DMS 273 treated with DMSO at 0.1 percent for 48 hours (cell line): ENCODE measurements at regions not wholly inside any gene's neighbourhood (a gene's known extent, or its start where the extent isn't known, plus 50 kb on each side); places are given as distances from the start of the nearest gene placed in this dataset.

Experiments used
- DNase-seq: peaks from one replicate; lab custom pipeline; 2025; lab: John Stamatoyannopoulos, UW

DNA sequence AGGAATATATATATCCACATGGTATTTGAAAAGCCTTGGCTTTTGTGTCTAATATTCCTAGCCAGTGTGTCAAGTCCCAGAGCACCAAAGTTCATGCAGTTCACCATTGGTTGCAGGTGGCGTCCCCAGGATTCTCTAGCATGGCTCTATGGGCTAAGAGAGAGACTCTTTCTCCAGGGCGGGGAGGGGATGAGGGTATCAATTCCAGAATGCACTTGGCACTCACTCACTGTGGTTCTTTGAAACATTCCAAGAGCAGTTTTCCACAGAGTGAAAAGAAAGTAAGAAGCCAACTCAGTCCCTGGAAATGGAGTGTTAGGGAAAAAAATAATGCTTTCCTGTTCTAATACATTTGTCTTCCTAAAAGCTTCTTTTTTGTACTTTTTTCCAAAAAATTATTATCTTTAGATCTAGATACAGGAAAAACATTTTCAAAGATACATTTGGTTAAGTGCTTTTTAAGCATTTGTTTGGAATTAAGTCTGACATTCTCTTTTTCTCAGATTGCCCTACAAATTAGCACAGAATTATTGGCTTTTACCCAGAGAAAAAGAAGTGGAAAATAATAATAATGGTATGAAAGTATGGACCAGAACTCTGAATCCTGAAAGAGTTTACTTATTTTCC, 239.9 kb downstream of the PAX3 start:
- no peak for DNase-seq

DNA sequence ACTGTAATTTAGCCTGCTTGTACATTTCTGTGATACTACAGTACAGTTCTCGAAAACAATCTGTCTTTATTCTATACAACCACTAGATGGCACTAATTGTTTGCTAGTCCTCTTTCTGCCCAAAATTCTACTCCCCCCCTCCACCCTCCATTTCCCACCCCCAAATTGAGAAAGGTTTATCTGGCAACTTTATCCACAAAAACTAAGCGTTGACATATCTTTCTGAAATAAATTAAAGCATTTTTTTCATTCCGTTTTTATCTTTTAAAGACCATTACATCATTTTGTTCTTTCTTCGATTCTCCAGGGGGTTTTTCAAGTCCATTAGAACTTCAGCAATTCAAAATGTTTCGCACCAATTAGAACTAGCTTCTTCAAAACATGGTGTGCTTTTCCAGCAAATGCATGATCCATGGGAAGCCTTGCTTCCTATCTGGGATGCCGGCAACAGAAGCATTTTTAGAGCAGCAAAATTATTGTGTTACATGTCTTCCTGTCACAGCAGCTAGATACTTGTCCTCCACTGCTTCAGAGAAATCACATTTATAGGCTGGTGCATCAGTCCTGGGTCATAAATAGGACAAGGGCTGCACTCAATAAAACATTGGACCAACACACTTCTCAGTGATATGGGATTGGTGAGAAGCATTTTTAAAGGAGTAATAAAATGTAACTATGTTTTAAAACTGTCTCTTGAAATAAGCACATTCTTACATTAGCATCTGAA, 241.3 kb downstream of the PAX3 start:
- DNase-seq: peak; percentile 34

DNA sequence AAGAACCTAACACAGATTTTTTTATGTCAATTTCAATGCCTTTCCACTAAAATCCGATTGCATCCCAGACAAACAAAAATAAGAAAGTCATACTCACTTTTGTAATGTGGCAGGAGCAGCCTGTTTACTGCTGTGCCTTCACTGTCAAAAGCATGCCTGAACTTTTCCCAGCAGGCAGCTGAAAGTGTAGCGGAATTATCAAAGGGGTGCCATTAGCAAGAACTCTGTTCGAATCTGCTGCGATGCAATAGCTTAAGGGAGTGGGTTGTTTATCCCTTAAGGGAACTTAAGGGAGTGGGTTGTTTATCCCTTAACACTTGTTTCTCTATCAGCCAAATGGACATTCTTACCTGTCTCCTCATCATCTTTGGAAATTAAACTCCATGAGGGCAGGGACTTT, 243.5 kb downstream of the PAX3 start:
- DNase-seq: no peak

DNA sequence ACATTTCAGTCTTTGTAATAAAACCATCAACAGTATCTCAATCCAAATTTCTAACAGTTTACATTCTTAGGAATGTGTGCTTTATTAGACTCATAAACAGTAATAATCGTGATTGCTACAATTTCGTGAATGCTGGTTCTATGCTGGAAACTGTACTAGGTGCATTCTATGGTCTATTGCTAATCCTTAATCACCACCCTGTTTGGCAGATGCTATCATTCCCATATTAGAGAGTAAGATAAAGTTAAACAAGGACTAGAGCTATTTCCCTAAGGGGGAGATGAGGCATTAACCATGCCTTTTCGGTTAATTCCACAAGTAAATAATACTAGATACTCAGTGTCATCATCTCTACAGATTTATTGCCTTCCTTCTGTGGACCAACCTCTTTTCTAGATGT, 244.0 kb downstream of the PAX3 start:
- DNase-seq: no peak

DNA sequence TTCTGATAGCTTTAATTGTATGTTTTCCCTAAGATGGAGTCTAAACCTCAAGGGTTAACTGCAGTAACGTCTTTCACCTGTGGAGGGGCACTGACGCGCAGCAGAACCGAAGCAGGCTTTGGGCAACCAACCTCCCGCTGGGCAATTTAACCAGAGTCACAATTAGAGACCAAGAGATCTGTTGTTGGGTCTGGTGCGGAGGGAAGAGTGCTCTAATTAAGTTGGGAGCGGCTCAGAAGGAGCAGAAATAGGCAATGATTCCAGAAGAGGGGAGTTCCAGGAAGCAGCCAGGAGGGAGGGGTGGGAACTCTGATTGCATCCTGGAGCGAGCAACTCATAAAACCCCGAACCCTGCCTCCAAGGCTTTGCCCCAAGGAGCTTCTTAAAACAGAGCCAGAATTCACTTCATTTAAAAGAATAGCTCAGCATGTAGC, 245.8 kb downstream of the PAX3 start:
- no peak for DNase-seq

DNA sequence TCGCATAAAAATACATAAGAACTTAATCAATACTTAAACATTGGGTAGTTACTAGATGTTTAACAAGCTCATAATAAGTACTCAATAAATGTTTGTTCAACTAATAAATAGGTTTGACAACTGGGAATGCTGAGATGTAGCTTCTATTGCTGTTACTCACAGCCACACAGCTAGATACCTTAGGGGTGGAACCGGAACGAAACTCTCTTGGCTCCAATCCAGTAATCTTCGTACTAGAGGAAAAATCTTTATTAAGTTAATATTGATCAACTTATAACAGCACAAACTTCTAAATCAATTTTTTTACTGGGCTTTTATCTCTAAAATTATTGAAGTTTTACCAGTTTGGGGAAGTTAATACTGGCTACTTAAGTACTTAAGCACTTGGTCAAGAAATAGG, 247.8 kb downstream of the PAX3 start:
- no peak for DNase-seq

DNA sequence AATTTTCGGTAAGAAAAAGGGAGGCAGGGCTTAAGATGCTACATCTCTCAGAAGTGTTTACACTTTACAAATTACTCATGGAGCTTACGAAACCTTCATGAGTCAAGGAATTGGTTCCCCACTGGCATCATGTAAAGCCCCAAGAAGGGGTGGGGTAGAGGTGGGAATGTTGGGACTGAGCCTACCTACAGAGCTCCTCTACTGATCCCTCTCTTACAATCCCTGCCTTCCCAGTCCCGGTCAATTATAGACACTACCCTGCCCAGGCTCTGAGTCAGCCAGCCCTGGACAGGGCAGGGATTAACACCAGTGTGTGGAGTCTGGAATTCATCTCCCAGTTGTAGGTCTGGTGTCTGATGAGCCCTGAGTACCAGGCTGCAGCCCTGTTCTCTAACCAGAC, 248.9 kb downstream of the PAX3 start:
- DNase-seq: no peak

DNA sequence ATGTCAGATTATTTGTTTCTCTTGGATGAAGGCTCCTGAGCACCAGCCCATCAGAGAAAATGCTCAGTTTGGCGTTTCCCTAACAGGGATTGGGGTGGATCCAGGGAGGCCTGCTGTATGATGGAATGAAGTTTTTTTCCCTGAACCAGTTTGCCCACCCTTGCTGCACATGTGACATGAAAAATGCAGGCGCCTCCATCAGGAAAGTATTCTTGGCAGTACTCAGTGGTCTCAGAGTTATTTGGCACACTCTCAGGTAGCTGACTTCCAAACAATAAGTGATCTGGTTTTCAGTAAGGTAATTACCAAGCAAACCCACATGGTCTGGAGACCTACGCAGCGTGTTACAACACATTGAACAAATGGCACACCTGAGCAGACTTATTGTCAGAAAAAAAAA, 254.9 kb downstream of the PAX3 start:
- no peak for DNase-seq

DNA sequence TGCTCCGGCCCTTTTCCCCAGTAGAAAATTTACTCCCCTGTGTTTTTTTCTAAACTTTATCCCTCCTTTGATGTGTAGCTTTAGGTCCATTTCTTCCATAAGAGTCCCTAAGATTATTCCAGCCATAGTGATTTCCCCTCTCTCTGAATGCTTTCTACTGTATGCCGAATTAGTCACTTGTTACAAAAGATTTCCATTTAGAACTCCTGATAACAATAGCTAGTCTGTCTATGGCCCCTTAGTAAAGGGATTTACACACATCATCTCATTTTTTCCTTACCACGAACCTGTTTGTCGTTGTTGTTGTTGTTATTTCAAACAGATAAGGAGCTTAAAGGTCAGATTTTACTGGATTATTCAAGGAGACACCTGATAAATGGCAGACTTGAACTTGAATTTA, 256.1 kb downstream of the PAX3 start:
- DNase-seq: no peak

DNA sequence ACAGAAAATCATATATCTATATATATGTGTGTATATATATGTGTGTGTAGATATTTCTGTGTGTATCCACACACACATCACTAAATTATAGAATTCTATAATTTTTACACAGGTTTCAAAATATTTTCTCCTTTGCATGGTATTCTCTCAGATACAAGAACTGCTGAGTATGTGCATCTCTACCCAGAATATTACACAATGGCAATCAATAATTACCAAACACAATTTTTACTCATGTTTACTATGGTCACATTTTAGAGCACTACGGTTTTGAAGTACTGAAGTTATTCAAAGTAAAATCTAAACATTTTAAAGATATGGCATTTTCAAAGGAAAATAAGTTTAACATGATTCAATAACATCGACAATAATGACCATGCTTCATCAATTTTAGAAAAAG, 258.5 kb downstream of the PAX3 start:
- DNase-seq: no peak

DNA sequence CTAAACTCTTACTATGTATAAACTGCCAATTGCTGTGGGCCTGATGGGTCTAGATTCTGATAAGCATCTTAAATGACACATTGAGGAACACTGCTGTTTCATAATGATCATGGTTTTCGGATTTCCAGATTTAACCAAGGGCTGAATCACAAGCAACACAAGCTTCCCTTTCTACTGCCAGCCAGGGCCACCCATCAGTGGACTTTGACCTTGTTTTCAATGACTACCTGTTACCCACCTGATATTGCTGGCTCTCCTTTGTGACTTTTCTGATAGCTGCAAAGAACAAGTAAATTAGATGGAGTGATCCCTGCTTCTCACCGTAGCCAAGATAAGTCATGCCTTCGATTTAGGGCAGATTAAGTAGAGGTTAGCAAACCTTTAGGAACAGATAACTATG, 259.0 kb downstream of the PAX3 start:
- no peak for DNase-seq

DNA sequence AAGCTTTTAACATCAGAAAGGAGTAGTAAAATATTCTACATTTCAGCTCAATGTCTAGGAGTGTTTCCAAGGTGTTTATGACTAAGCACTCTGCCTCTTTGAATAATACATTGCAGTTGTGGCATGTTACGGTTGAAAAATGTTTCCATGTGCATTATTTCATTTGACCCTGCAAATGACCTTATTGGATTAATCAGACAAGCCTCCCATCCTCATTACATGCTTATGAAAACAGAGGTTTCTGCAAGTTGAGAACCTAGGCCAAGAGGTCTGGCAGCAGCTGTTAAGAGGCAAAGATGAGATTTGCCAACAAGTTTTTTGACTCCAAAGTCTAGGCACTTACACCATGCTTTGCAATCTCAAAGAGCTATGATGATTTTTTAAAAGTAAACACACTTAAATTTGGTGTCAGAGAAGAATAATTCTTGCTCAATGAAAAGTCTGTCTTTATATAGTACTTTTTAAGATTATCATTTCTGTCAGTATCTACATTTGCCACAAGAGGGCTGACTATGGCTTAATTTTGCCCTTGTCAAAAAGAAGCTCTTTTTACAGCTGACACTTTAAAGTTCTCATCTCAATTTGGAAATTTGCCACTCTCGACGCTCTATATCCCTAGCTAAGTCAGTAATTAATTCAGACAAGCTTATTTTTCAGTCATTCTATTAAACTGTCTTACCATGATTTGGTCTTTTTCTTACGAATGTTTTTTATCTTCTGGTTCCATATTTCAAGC, 260.6 kb downstream of the PAX3 start:
- peak; percentile 2 for DNase-seq

DNA sequence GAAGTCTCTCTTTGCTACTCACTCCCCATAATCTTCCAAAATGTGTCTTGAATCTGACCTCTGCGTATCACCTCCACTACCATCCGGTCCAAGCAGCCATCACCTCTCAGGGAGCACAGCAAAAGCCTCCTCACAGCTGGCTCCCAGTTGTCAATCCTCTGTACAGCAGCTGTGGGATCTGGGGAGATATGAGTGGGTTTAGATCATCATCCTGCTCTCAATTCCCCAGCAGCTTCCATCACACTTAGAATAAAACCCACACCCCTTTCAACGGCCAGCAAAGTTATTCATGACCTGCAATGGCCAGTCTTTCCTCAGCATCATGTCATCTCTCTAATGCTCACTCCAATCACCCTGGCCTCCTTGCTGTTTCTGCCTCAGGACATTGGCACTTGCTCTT, 261.6 kb downstream of the PAX3 start:
- no peak for DNase-seq

DNA sequence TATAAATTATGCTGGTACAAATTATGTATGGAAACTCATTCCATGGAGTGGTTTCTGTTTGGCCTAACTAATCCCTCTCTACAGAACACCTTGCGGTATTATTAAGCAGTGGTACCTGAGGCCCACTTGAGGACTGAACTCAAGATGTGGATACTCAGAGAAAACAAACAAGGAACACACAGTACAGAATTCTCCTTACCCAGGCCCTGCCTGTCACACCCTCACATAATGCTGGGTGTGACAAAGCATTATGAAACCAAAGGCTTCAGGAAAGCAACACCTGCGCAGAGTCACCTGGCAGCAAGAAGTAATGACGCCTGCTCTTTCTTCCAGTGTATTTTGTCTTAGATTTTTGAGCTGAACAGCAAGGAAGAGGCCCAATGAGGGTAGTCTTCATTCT, 264.7 kb downstream of the PAX3 start:
- no peak for DNase-seq

DNA sequence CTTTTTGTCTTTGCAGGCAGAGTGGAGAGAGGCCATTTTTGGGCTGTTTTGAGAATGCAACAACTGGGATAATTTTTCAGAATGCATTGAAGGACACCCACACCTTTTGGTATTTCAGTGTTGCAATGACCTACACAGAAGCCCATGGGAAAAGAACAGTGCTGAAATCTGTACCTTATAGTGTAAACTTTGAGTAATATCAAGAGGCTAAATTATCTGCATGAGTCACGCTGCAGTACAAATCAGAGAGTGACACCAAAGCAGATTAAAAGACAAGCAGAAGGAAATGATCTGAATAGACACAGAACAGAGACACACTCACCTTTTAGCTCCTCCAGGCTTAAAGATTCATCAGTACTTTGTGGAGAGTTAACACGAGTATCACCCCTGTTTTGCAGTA, 265.3 kb downstream of the PAX3 start:
- no peak for DNase-seq

DNA sequence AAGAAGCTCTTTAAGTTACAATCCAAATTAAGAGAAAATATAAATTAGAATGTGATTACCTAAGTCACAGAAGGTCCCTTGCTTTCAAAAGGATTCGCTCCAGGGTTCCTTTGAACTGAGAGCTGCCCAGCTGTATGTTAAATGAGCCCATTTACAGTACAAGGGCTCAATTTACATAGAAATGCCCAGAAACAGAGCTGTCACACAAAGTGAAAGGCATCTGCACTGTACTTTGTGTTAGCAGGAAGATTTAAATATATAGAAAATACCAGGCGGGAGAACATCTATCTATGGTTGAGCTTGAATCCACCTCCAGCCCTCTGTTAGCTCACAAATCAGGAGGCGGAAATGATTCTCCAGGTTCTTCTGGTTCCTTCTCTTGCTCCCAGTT, 272.9 kb downstream of the PAX3 start:
- DNase-seq: no peak

DNA sequence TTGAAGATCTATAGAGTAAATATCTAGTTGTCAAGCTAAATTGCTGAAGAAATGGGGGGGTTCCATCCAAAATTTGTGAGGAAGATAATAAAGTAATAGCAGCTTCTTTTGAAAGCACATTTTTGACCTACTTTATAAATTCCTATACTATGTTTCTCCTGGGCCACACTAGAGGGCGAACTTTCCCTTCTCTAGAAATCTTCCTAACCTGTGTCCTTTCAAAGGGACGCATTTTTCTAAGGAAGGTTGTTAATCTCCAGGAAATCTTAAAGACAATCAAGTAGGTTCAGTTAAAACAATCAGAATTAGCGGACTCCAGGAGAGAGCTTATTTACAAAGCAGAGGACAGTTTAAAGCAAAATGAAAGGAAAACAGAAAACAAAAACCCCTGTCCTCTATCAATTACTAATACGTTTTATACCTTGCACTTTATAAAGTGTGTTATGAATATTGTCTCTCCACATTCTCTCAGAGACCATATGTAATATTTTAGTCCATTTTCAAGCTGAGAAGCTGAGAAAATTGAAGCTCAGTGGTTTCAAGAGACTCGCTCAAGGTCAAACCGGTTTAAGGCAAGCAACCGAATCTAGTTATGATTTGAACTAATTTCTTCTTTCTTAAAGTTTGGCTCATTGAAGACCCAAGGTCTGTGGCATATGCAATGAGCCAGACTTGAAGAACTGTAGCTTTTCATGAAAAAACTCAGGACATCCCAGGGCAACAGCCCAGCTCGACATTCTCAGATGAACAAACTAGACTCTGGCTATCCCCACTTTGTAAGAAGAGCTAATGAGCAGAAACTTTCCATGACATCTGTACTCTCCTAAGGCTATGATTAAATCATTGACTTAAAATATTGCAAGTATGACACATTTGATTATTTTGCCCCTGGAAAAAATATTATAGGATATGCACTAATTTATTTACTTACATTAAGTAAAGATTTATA, 273.6 kb downstream of the PAX3 start:
- DNase-seq: peak; percentile 40

DNA sequence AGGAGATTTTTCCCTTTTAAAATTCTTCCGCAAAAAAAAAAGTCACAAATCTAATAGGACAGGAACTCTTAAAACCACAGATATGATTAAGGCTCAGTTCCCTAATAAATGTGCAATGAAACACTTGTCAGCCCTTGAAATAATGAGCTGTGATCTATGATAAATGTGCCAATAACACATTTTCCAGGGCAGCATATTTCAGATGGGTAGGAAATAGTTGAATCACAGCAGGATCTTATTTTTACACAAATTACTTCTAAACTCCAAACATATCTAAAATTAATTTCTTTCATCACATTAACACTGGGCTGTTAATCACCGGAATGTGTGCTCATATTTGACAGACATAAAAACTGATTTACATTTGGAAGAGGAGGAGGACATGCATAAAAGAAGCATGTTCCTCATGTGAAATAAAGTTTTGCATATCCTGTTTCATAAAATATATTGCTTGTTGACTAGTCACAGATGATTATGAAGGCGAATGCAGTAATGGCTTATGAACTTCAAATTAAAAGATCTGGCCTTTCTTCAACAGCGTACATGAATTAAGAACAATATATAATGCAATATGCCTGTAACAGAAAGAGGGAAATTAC, 281.4 kb downstream of the PAX3 start:
- DNase-seq: no peak

DNA sequence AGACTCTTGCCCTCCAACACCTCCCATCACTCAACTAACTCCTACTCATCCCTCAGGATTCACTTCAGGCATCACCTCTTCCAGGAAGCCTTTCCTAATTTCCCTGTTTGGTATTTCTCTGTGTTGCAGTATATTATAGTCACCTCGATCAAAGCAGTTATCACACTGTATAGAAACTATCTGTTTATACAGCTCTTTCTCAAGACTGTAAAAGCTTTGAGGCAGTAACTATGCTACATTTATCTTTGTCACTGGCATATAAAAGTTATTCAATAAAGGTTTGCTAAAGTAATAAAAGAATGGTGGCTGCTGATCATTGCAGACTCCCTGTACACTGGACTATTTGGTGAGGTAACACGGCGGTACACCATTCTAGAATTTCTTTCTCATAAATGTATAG, 284.9 kb downstream of the PAX3 start:
- DNase-seq: no peak

DNA sequence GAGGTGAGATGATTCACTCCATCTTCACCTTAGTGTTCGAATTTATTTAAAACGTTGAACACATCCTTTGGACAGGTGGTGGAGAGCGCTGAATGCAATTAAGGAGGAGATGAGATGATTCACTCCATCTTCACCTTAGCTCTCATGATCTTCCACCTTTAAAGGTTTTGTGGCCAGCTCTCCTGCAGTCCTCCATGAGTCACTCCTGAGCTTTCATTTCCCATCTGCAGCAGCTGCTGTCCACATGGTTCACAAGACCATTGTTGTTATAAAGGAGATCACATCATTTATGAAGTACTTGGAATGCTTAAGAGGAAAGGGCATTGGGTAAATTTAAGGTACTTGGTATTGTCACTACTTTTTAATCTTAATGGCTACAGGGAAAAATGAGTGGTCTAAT, 298.5 kb downstream of the PAX3 start:
- DNase-seq: peak; percentile 8

DNA sequence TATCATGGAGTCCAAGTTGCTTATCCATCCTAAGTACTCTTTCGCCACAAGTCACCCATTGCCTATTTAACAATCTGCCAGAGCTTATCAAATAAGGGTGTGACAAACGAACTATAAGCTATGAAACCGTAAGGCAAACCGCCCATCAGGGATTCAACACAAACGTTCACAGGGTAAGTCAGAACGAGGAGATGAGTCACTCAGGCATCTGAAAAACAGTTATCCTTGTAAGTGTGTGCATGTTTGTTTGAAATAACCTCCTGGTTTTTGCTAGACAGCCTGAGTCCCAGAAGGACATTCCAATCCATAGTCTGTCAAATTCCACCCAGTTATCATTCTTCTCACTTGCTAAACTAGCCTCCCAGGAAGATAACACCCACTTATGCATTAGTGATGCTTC, 299.1 kb downstream of the PAX3 start:
- DNase-seq: no peak

DNA sequence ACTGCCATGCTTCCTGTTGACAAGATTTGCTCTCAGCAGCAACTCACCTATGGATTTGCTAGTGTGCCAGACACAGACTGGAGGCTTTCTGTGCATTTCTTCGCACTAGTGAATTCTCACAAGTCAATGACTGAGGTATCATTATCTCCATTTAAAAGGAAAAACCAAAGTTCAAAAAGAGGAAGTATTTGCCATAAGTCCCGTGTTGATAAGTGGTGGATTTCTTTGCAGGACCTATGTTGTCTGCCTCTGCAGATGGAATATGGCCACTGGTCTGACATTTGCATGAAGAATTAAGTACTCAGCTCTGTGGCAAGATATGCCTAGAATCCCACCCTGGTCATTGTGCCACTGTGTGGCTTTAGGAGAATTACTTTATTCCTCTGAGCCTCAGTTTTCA, 299.6 kb downstream of the PAX3 start:
- no peak for DNase-seq
